K562 (cell line): ENCODE measurements at regions not wholly inside any gene's neighbourhood (a gene's known extent, or its start where the extent isn't known, plus 50 kb on each side); places are given as distances from the start of the nearest gene placed in this dataset.

Experiments used
- GATAD2B ChIP-seq: fragments of 450-650 bp; IDR thresholded peaks from 2 replicates; pipeline ENCODE4 v1.6.1; 2017; ENCODE audit warnings: mild to moderate bottlenecking, borderline replicate concordance
- HEY1 ChIP-seq: fragments of 250-450 bp; sonication (Bioruptor Pico); IDR thresholded peaks from 2 replicates; pipeline ENCODE4 v1.5.0; 2020; ENCODE audit warnings: mild to moderate bottlenecking, moderate library complexity, borderline replicate concordance
- JUNB ChIP-seq: fragments of 450-650 bp; formaldehyde crosslinking; conservative IDR thresholded peaks from 2 replicates; pipeline ENCODE4 v1.4.0; 2020; ENCODE audit warnings: mild to moderate bottlenecking
- RFX7 ChIP-seq: fragments of 250-450 bp; sonication (Bioruptor Pico); IDR thresholded peaks from 2 replicates; pipeline ENCODE4 v1.5.1; 2021; ENCODE audit warnings: mild to moderate bottlenecking
- ZNF431 ChIP-seq: sonication (generic); formaldehyde crosslinking; IDR thresholded peaks from 2 replicates; pipeline ENCODE4 v1.8.0; 2022; ENCODE audit warnings: mild to moderate bottlenecking, missing genetic modification reagents
- TF ChIP-seq, protein P1 (sequence below), 2 experiments: fragments of 450-650 bp; formaldehyde crosslinking in 1 of 2; IDR thresholded peaks; 2 replicates each; pipeline versions ENCODE4 v1.4.0 to v1.6.1; 2014 to 2020; ENCODE audit warnings: mild to moderate bottlenecking in 2 of 2, borderline replicate concordance in 1 of 2, low read depth in 1 of 2

DNA sequence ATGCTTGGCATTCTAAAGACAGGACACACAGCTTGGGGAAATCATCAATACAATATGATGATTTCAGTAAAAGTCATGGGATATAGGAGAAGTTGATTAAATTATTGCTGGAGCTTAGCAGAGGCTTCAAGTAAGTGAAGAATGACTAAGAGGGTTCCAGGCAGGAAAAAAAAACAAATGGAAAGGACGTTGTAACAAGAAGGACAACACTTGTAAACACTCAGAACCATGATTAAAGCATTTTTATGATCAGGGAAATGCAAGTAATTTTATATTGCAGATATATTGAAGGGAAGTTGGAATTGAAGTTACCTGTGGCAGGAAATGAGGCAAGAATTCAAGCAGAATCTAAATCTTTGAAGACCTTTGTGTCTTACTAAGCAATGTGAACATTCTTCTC is 602.7 kb upstream of the NEGR1 start (continued):
- TF ChIP-seq, protein P1, sequence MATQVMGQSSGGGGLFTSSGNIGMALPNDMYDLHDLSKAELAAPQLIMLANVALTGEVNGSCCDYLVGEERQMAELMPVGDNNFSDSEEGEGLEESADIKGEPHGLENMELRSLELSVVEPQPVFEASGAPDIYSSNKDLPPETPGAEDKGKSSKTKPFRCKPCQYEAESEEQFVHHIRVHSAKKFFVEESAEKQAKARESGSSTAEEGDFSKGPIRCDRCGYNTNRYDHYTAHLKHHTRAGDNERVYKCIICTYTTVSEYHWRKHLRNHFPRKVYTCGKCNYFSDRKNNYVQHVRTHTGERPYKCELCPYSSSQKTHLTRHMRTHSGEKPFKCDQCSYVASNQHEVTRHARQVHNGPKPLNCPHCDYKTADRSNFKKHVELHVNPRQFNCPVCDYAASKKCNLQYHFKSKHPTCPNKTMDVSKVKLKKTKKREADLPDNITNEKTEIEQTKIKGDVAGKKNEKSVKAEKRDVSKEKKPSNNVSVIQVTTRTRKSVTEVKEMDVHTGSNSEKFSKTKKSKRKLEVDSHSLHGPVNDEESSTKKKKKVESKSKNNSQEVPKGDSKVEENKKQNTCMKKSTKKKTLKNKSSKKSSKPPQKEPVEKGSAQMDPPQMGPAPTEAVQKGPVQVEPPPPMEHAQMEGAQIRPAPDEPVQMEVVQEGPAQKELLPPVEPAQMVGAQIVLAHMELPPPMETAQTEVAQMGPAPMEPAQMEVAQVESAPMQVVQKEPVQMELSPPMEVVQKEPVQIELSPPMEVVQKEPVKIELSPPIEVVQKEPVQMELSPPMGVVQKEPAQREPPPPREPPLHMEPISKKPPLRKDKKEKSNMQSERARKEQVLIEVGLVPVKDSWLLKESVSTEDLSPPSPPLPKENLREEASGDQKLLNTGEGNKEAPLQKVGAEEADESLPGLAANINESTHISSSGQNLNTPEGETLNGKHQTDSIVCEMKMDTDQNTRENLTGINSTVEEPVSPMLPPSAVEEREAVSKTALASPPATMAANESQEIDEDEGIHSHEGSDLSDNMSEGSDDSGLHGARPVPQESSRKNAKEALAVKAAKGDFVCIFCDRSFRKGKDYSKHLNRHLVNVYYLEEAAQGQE (IDR thresholded peaks at IDR 0.05; ENCODE audit: borderline replicate concordance) = no peak
- TF ChIP-seq, protein P1 (CRISPR knock-in tag; IDR thresholded peaks at IDR 0.05; ENCODE audit: low read depth) = no peak
- TF ChIP-seq ZNF431 (CRISPR knock-in tag) (no peak), HEY1 (no peak), RFX7 (CRISPR knock-in tag) (no peak), JUNB (CRISPR knock-in tag) (no peak), GATAD2B (no peak)
